ENCODE measurements at regions not wholly inside any gene's neighbourhood (a gene's known extent, or its start where the extent isn't known, plus 50 kb on each side); places are given as distances from the start of the nearest gene placed in this dataset.

DNA sequence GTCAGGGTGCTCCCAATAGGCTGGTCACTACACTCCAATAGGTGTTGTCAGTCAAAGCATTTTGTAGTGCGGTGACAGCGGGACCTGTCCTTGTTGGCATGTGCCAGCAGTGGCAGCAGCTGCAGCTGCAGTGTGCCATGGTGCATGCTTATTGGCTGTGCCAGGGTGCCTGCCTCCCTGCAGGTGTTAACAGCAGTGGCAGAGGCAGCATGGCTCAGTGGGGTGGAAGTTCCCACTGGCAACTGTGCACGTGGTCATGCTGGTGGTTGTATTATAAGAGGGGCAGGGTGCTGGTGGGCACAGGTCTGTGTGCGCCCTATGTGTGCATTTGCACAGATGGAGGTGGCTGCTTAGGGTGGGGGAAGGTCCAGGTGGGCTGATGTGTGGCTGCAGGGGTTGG, 133.7 kb upstream of the EDIL3 start:
- Histone ChIP-seq H3K9me3 (ENCODE audit: insufficient read depth, low read length, severe bottlenecking) (no peaks in the 10 kb centered on the region), H3K27me3 (ENCODE audit: insufficient read depth, low read length, poor library complexity) (no peaks in the 10 kb centered on the region), H3K9ac (ENCODE audit: low read depth, low read length) (no peak overlapping the region), H3K27ac (ENCODE audit: low read length) (no peak overlapping the region), H3K36me3 (ENCODE audit: insufficient read depth, low read length) (no peaks in the 10 kb centered on the region), H3K4me2 (ENCODE audit: insufficient read depth, low read length) (no peak overlapping the region), H3K4me3 (ENCODE audit: low read depth in 1 of 2, low read length in 2 of 2) (no peak overlapping the region), H3K4me1 (ENCODE audit: insufficient read depth, low read length) (no peaks in the 10 kb centered on the region), H4K20me1 (ENCODE audit: insufficient read depth, low read length) (no peaks in the 10 kb centered on the region), H3K79me2 (ENCODE audit: insufficient read depth, low read length) (no peaks in the 10 kb centered on the region), H2AFZ (ENCODE audit: low read depth, low read length) (no peak overlapping the region)
- ATAC-seq (ENCODE audit: insufficient read depth, low read depth) = no peak
- DNase-seq = no peak
- no peak for TF ChIP-seq EZH2 (IDR thresholded peaks at IDR 0.05; ENCODE audit: borderline replicate concordance, low read depth, low read length, severe bottlenecking)
- TF ChIP-seq, protein P1, sequence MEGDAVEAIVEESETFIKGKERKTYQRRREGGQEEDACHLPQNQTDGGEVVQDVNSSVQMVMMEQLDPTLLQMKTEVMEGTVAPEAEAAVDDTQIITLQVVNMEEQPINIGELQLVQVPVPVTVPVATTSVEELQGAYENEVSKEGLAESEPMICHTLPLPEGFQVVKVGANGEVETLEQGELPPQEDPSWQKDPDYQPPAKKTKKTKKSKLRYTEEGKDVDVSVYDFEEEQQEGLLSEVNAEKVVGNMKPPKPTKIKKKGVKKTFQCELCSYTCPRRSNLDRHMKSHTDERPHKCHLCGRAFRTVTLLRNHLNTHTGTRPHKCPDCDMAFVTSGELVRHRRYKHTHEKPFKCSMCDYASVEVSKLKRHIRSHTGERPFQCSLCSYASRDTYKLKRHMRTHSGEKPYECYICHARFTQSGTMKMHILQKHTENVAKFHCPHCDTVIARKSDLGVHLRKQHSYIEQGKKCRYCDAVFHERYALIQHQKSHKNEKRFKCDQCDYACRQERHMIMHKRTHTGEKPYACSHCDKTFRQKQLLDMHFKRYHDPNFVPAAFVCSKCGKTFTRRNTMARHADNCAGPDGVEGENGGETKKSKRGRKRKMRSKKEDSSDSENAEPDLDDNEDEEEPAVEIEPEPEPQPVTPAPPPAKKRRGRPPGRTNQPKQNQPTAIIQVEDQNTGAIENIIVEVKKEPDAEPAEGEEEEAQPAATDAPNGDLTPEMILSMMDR (IDR thresholded peaks at IDR 0.05; ENCODE audit: borderline replicate concordance, extremely low read depth, low read length, poor library complexity, severe bottlenecking) = no peak

DNA sequence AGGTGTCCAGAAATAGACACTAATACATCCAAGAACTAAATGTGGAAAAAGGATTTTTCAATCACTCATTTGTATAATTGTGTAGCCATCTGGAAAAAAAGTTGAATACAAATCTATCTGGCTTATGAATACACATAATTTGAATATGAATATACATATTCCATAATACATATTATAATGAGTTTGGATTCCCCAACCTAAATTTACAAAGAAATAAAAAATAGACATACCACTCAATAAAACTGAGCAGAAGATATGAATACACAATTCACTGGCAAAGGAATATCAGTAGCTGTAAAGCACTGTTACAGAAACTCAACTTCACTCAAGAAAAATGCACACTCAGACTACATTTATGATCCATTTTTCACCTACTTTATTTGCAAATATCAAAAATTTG, 121.9 kb upstream of the EDIL3 start:
- Histone ChIP-seq H3K4me3 (ENCODE audit: low read depth in 1 of 2, low read length in 2 of 2) (no peak overlapping the region), H3K27me3 (ENCODE audit: insufficient read depth, low read length, poor library complexity) (no peaks in the 10 kb centered on the region), H3K36me3 (ENCODE audit: insufficient read depth, low read length) (no peaks in the 10 kb centered on the region), H4K20me1 (ENCODE audit: insufficient read depth, low read length) (no peaks in the 10 kb centered on the region), H3K9ac (ENCODE audit: low read depth, low read length) (no peak overlapping the region), H3K4me1 (ENCODE audit: insufficient read depth, low read length) (no peaks in the 10 kb centered on the region), H3K4me2 (ENCODE audit: insufficient read depth, low read length) (no peak overlapping the region), H3K9me3 (ENCODE audit: insufficient read depth, low read length, severe bottlenecking) (no peaks in the 10 kb centered on the region), H3K27ac (ENCODE audit: low read length) (no peak overlapping the region), H3K79me2 (ENCODE audit: insufficient read depth, low read length) (no peaks in the 10 kb centered on the region), H2AFZ (ENCODE audit: low read depth, low read length) (no peak overlapping the region)
- ATAC-seq (ENCODE audit: insufficient read depth, low read depth) (no peak), DNase-seq (no peak)
- TF ChIP-seq, protein P1 (IDR thresholded peaks at IDR 0.05; ENCODE audit: borderline replicate concordance, extremely low read depth, low read length, poor library complexity, severe bottlenecking) = no peak
- TF ChIP-seq EZH2 (IDR thresholded peaks at IDR 0.05; ENCODE audit: borderline replicate concordance, low read depth, low read length, severe bottlenecking) = no peak

DNA sequence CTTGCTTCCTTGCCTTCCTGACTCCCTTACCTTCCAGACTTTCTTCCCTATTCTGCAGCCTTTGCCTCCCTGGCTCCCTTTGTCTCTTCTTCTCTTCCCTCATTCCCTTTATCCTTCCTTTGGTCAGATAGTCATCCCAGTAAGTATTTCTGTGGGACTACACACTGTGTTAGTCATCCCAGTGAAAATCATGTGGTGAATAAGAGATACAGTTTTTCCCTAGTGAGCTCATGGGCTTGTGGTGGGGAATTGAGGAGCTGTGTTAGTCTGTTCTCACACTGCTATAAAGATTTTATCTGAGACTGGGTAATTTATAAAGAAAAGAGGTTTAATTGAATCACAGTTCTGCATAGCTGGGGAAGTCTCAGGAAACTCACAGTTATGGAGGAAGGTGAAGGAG, 109.8 kb upstream of the EDIL3 start:
- Histone ChIP-seq H2AFZ (ENCODE audit: low read depth, low read length) (no peak overlapping the region), H3K36me3 (ENCODE audit: insufficient read depth, low read length) (no peaks in the 10 kb centered on the region), H3K4me3 (ENCODE audit: low read depth in 1 of 2, low read length in 2 of 2) (no peak overlapping the region), H4K20me1 (ENCODE audit: insufficient read depth, low read length) (no peaks in the 10 kb centered on the region), H3K27me3 (ENCODE audit: insufficient read depth, low read length, poor library complexity) (no peaks in the 10 kb centered on the region), H3K4me2 (ENCODE audit: insufficient read depth, low read length) (no peak overlapping the region), H3K27ac (ENCODE audit: low read length) (no peak overlapping the region), H3K79me2 (ENCODE audit: insufficient read depth, low read length) (no peaks in the 10 kb centered on the region), H3K4me1 (ENCODE audit: insufficient read depth, low read length) (no peaks in the 10 kb centered on the region), H3K9me3 (ENCODE audit: insufficient read depth, low read length, severe bottlenecking) (no peaks in the 10 kb centered on the region), H3K9ac (ENCODE audit: low read depth, low read length) (no peak overlapping the region)
- ATAC-seq (ENCODE audit: insufficient read depth, low read depth) (no peak), DNase-seq (no peak)
- TF ChIP-seq EZH2 (IDR thresholded peaks at IDR 0.05; ENCODE audit: borderline replicate concordance, low read depth, low read length, severe bottlenecking) = no peak
- TF ChIP-seq, protein P1 (IDR thresholded peaks at IDR 0.05; ENCODE audit: borderline replicate concordance, extremely low read depth, low read length, poor library complexity, severe bottlenecking) = no peak

DNA sequence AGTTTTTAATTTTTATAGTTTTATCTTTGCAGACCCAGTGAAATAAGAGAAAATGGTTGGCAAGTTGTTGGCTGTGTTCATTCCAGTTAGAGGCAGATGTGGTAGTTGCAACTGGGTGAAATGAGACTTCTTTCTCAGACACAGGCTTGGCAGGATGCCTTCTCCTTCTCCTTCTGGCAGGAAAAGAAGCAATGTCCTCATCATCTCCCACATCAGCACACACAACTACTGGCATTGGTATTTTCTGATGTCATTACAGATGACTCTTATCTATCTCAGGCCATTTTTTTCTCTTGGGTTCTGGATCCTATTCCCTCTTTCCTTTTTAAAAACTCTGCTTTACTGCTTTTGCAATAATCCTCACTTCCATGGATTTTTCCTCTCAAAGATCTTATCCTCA, 103.3 kb upstream of the EDIL3 start:
- ATAC-seq (ENCODE audit: insufficient read depth, low read depth) = no peak
- TF ChIP-seq, protein P1 (IDR thresholded peaks at IDR 0.05; ENCODE audit: borderline replicate concordance, extremely low read depth, low read length, poor library complexity, severe bottlenecking) = no peak
- no peak for TF ChIP-seq EZH2 (IDR thresholded peaks at IDR 0.05; ENCODE audit: borderline replicate concordance, low read depth, low read length, severe bottlenecking)
- Histone ChIP-seq H3K4me2 (ENCODE audit: insufficient read depth, low read length) (no peak overlapping the region), H3K27me3 (ENCODE audit: insufficient read depth, low read length, poor library complexity) (no peaks in the 10 kb centered on the region), H3K79me2 (ENCODE audit: insufficient read depth, low read length) (no peaks in the 10 kb centered on the region), H3K4me3 (ENCODE audit: low read depth in 1 of 2, low read length in 2 of 2) (no peak overlapping the region), H3K9ac (ENCODE audit: low read depth, low read length) (no peak overlapping the region), H3K9me3 (ENCODE audit: insufficient read depth, low read length, severe bottlenecking) (no peaks in the 10 kb centered on the region), H3K27ac (ENCODE audit: low read length) (no peak overlapping the region), H4K20me1 (ENCODE audit: insufficient read depth, low read length) (no peaks in the 10 kb centered on the region), H3K36me3 (ENCODE audit: insufficient read depth, low read length) (no peaks in the 10 kb centered on the region), H3K4me1 (ENCODE audit: insufficient read depth, low read length) (no peaks in the 10 kb centered on the region), H2AFZ (ENCODE audit: low read depth, low read length) (no peak overlapping the region)
- DNase-seq = no peak

Data from DND-41 (cell line).